H1 (cell line): ENCODE measurements at regions not wholly inside any gene's neighbourhood (a gene's known extent, or its start where the extent isn't known, plus 50 kb on each side); places are given as distances from the start of the nearest gene placed in this dataset.

Source experiments
- JUN ChIP-seq: IDR thresholded peaks from 2 replicates; pipeline ENCODE4 v1.6.1; 2011; ENCODE audit warnings: low read depth, mild to moderate bottlenecking, improper control_type of control experiment, low read length
- USF2 ChIP-seq: IDR thresholded peaks from 2 replicates; pipeline ENCODE4 v1.6.1; 2011; ENCODE audit warnings: low read length, improper control_type of control experiment

- TF ChIP-seq USF2, result no peak
- no peak for TF ChIP-seq JUN
Measured at GRCh38 chr21:35827004-35827403, 233.3 kb downstream of the SETD4 start (continued).
